Natural killer cell (primary cell): ENCODE measurements at regions not wholly inside any gene's neighbourhood (a gene's known extent, or its start where the extent isn't known, plus 50 kb on each side); places are given as distances from the start of the nearest gene placed in this dataset.

ENCODE experiments used
- ATAC-seq, 3 donors: fragments of 150-1000 bp in 2 of 3; fragments of 200-7000 bp in 1 of 3; cut with Tn5 transposase; 1 replicate in 1 of 3; 2 replicates in 2 of 3; pipeline ENCODE4 v1.10.0; 2021; ENCODE audit warnings: mild to moderate bottlenecking in 2 of 3, moderate library complexity in 2 of 3
- DNase-seq, 2 donors: peaks; one replicate each; pipeline versions ENCODE4 v3.0.0 to v3.0.0-alpha.2; 2013 to 2021; ENCODE audit warnings: mixed read lengths in 1 of 2
- H3K27ac ChIP-seq: one replicate; pipeline ENCODE4 v1.5.1; 2013; ENCODE audit warnings: mild to moderate bottlenecking, low read length
- H3K27me3 ChIP-seq: one replicate; pipeline ENCODE4 v1.6.1; 2013; ENCODE audit warnings: low read length; ENCODE audit not compliant: control insufficient read depth, insufficient read depth
- H3K36me3 ChIP-seq: one replicate; pipeline ENCODE4 v1.6.1; 2013; ENCODE audit warnings: low read length; ENCODE audit not compliant: control insufficient read depth, insufficient read depth
- H3K4me1 ChIP-seq: one replicate; pipeline ENCODE4 v1.6.1; 2013; ENCODE audit warnings: low read length; ENCODE audit not compliant: control insufficient read depth, insufficient read depth
- H3K4me3 ChIP-seq: one replicate; pipeline ENCODE4 v1.5.1; 2013; ENCODE audit warnings: low read length
- H3K9me3 ChIP-seq: one replicate; pipeline ENCODE4 v1.6.1; 2013; ENCODE audit warnings: low read length; ENCODE audit not compliant: control insufficient read depth, insufficient read depth
- H3K27ac Mint-ChIP-seq, 2 donors: one replicate each; pipeline ENCODE4 v1.8.0; 2022; ENCODE audit warnings: mild to moderate bottlenecking in 2 of 2, mixed read lengths in 2 of 2, moderate library complexity in 1 of 2
- H3K27me3 Mint-ChIP-seq, 2 donors: one replicate each; pipeline ENCODE4 v1.8.0; 2022; ENCODE audit warnings: low read depth in 2 of 2, mixed read lengths in 2 of 2
- H3K36me3 Mint-ChIP-seq: one replicate; pipeline ENCODE4 v1.8.0; 2022; ENCODE audit warnings: mixed read lengths
- H3K4me1 Mint-ChIP-seq, 2 donors: one replicate each; pipeline ENCODE4 v1.8.0; 2022; ENCODE audit warnings: mixed read lengths in 2 of 2
- H3K4me3 Mint-ChIP-seq: one replicate; pipeline ENCODE4 v1.8.0; 2022; ENCODE audit warnings: mild to moderate bottlenecking, moderate library complexity, mixed read lengths
- H3K9me3 Mint-ChIP-seq, 2 donors: one replicate each; pipeline ENCODE4 v1.8.0; 2022; ENCODE audit warnings: mixed read lengths in 2 of 2
- WGBS: methylation state at CpG from one replicate; pipeline ENCODE4 v1.1.7; 2013; ENCODE audit warnings: missing lambda C conversion rate; ENCODE audit not compliant: insufficient coverage; 5-methylcytosine and 5-hydroxymethylcytosine counted together
- intact Hi-C: fragments of 100-400 bp; cut with micrococcal nuclease; formaldehyde crosslinking; loops from one replicate; pipeline ENCODE4 v1.14.2; 2022
- TF ChIP-seq, protein P1 (sequence below): fragments of 200-600 bp; IDR thresholded peaks from one replicate; pipeline ENCODE4 v1.8.0; 2022; ENCODE audit warnings: antibody characterized with exemption

DNA sequence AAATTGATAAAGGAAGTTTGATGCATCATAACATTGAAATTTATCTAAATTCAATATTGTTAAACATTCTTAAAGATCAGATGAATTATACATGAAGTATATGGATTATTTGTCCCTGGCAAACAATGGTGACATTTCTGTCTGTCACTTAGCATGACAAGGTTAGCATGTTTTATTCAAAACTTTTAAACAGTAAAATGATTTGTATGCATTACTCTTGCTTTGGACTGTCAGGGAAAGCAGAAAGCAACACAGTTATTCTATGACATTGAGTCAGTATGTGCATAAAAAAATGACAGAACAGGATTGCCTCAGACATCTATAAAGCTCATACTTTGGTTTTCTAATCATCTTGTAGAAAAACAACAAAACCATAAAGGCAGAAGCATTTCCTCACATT, 193.7 kb downstream of the IZUMO3 start:
- TF ChIP-seq, protein P1, sequence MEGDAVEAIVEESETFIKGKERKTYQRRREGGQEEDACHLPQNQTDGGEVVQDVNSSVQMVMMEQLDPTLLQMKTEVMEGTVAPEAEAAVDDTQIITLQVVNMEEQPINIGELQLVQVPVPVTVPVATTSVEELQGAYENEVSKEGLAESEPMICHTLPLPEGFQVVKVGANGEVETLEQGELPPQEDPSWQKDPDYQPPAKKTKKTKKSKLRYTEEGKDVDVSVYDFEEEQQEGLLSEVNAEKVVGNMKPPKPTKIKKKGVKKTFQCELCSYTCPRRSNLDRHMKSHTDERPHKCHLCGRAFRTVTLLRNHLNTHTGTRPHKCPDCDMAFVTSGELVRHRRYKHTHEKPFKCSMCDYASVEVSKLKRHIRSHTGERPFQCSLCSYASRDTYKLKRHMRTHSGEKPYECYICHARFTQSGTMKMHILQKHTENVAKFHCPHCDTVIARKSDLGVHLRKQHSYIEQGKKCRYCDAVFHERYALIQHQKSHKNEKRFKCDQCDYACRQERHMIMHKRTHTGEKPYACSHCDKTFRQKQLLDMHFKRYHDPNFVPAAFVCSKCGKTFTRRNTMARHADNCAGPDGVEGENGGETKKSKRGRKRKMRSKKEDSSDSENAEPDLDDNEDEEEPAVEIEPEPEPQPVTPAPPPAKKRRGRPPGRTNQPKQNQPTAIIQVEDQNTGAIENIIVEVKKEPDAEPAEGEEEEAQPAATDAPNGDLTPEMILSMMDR = no peak
- DNase-seq (no peak), ATAC-seq (no peak)
- intact Hi-C loops = no loop called here
- H3K27ac Mint-ChIP-seq = no peak overlapping the region
- no peak overlapping the region for H3K4me3 Mint-ChIP-seq
- Histone ChIP-seq H3K9me3 (peaks cover 5% of the 10 kb centered on the region), H3K4me3 (no peak overlapping the region), H3K36me3 (no peaks in the 10 kb centered on the region), H3K27ac (no peak overlapping the region), H3K4me1 (no peaks in the 10 kb centered on the region), H3K27me3 (no peaks in the 10 kb centered on the region)
- no peaks in the 10 kb centered on the region for H3K4me1 Mint-ChIP-seq
- H3K9me3 Mint-ChIP-seq = peaks cover 4 to 21% of the 10 kb centered on the region in 2 donors
- peaks cover 11% of the 10 kb centered on the region for H3K36me3 Mint-ChIP-seq
- H3K27me3 Mint-ChIP-seq = no peaks in the 10 kb centered on the region

DNA sequence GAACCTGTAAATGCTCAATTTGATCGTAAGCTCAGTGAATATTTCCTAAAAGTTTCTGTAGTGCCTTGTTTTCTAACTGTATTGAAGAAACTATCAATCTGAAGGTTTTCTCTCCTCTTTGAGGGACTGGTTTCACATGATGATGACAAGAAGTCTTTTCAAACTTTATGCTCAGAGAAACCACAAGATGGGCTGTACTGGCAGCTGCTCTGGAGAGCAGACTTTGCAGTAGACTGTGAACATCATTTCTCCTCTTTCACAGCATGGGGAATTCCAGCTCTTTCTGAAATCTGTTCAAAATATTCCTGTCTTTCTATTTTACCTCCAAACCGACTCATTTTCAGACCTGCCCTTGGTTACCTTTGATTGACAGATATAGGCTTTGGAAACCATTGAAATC, 194.4 kb downstream of the IZUMO3 start:
- no peaks in the 10 kb centered on the region for H3K4me1 ChIP-seq
- ATAC-seq (no peak), DNase-seq (no peak)
- H3K4me3 ChIP-seq = no peak overlapping the region
- Mint-ChIP-seq H3K4me3 (no peak overlapping the region), H3K27ac (no peak overlapping the region), H3K27me3 (no peaks in the 10 kb centered on the region), H3K4me1 (no peaks in the 10 kb centered on the region), H3K9me3 (peaks cover 6 to 26% of the 10 kb centered on the region in 2 donors), H3K36me3 (peaks cover 10% of the 10 kb centered on the region)
- TF ChIP-seq, protein P1 = no peak
- no peaks in the 10 kb centered on the region for H3K36me3 ChIP-seq
- H3K9me3 ChIP-seq = peaks cover 2% of the 10 kb centered on the region
- H3K27ac ChIP-seq = no peak overlapping the region
- WGBS = 68% methylated on average over 2 of the region's 2 CpGs
- intact Hi-C loops = no loop called here
- H3K27me3 ChIP-seq = no peaks in the 10 kb centered on the region

DNA sequence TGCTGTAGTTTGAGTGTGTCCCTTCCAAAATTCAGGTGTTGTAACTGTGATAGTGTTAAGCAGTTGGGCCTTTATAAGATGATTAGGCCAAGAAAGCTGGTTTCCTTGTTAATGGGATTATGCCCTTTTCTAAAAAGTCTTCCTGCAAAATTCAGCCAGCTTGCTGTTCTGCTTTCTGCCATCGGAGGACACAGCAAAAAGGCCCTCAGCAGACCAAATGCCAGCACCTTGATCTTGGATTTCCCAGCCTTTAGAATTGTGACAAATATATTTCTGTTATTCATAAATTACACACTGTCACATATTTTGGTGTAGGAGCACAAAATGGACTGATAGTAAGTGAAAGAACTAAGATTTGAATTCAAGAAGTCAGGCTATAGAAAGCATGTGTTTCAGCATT, 203.2 kb downstream of the IZUMO3 start:
- no peak overlapping the region for H3K4me3 Mint-ChIP-seq
- intact Hi-C loops = no loop called here
- Histone ChIP-seq H3K4me1 (no peaks in the 10 kb centered on the region), H3K4me3 (no peak overlapping the region), H3K9me3 (peaks cover 9% of the 10 kb centered on the region), H3K36me3 (no peaks in the 10 kb centered on the region), H3K27me3 (no peaks in the 10 kb centered on the region), H3K27ac (no peak overlapping the region)
- DNase-seq = no peak
- H3K9me3 Mint-ChIP-seq = peaks cover 22 to 40% of the 10 kb centered on the region in 2 donors
- H3K36me3 Mint-ChIP-seq = peaks cover 6% of the 10 kb centered on the region
- H3K27me3 Mint-ChIP-seq = no peaks in the 10 kb centered on the region
- no peak overlapping the region for H3K27ac Mint-ChIP-seq
- ATAC-seq = no peak
- H3K4me1 Mint-ChIP-seq = no peaks in the 10 kb centered on the region
- TF ChIP-seq, protein P1 = no peak
- 90% methylated on average over 1 of the region's 1 CpG for WGBS

DNA sequence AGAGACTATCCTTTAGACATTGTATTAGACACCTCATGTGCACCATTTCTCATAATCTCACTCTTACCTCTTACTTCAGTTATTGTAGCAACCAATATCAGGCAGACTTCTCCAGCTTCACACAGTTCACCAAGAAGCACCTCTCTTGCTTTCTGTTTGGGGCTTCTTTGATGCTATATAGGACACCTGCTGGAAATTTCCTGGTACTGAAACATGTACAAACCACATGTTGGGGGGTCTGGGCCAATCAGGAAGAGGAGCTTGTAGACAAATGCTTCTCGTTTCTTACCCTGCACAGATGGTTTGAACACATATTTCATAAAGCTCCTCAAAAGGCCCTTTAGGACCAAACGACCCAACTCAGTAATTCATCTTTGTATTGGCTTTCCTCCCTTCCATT, 212.1 kb downstream of the IZUMO3 start:
- no peak for DNase-seq
- no peak for ATAC-seq
- Mint-ChIP-seq H3K4me3 (no peak overlapping the region), H3K36me3 (no peaks in the 10 kb centered on the region), H3K4me1 (no peaks in the 10 kb centered on the region), H3K9me3 (peaks cover 9 to 17% of the 10 kb centered on the region in 2 donors), H3K27ac (no peak overlapping the region), H3K27me3 (no peaks in the 10 kb centered on the region)
- no peaks in the 10 kb centered on the region for H3K36me3 ChIP-seq
- no peaks in the 10 kb centered on the region for H3K27me3 ChIP-seq
- intact Hi-C loops = no loop called here
- TF ChIP-seq, protein P1 = no peak
- peaks cover 5% of the 10 kb centered on the region for H3K9me3 ChIP-seq
- H3K4me1 ChIP-seq = no peaks in the 10 kb centered on the region
- WGBS = 51% methylated on average over 2 of the region's 2 CpGs
- H3K4me3 ChIP-seq = no peak overlapping the region
- H3K27ac ChIP-seq = no peak overlapping the region
